OCI-LY1 (cell line): ENCODE measurements at regions not wholly inside any gene's neighbourhood (a gene's known extent, or its start where the extent isn't known, plus 50 kb on each side); places are given as distances from the start of the nearest gene placed in this dataset.

Source experiments
- CTCF ChIP-seq: fragments of 200-600 bp; sonication (generic), shearing (Covaris generic); IDR thresholded peaks from 2 replicates; pipeline ENCODE4 v1.5.1; 2017; ENCODE audit warnings: mild to moderate bottlenecking, antibody characterized with exemption, low read length, moderate library complexity, mixed read lengths
- EZH2 ChIP-seq: fragments of 200-600 bp; sonication (generic), shearing (Covaris generic); IDR thresholded peaks from 2 replicates; pipeline ENCODE4 v1.8.0; 2017; ENCODE audit warnings: borderline replicate concordance, mixed run types, mild to moderate bottlenecking, antibody characterized with exemption, low read length, moderate library complexity, mixed read lengths

GRCh38 chr21:23578027-23578426 is 2029.3 kb downstream of the MRPL39 start:
- TF ChIP-seq CTCF = no peak; the same call in 1 of the 2 replicates
- TF ChIP-seq EZH2 = no peak
